Iris pigment epithelial cell (primary cell): ENCODE measurements at regions not wholly inside any gene's neighbourhood (a gene's known extent, or its start where the extent isn't known, plus 50 kb on each side); places are given as distances from the start of the nearest gene placed in this dataset.

Experiments used
- DNase-seq: peaks from one replicate; pipeline ENCODE4 v3.0.0-alpha.2; 2011; ENCODE audit warnings: low read depth

- DNase-seq: no peak
These were observed 54.7 kb downstream of the MYEOV start for GRCh38 chr11:69348414-69349235.

- no peak for DNase-seq
These were observed 56.1 kb downstream of the MYEOV start for GRCh38 chr11:69350040-69350439.

- no peak for DNase-seq
These were observed 56.6 kb downstream of the MYEOV start for GRCh38 chr11:69350596-69350995.

GRCh38 chr11:69351460-69351859 is 57.5 kb downstream of the MYEOV start:
- DNase-seq: peak; percentile 79

- no peak for DNase-seq
These were observed 58.2 kb downstream of the MYEOV start for GRCh38 chr11:69352166-69352565.

- DNase-seq: peak; percentile 99
These were observed 58.9 kb downstream of the MYEOV start for GRCh38 chr11:69352715-69353319.

- DNase-seq: no peak
These were observed 60.0 kb downstream of the MYEOV start for GRCh38 chr11:69353696-69354544.

- DNase-seq: no peak
These were observed 60.6 kb downstream of the MYEOV start for GRCh38 chr11:69354545-69354897.

- DNase-seq: no peak
These were observed 61.5 kb downstream of the MYEOV start for GRCh38 chr11:69355346-69355940.

GRCh38 chr11:69355959-69356702 is 62.2 kb downstream of the MYEOV start:
- DNase-seq: no peak

GRCh38 chr11:69356703-69357457 is 62.9 kb downstream of the MYEOV start:
- no peak for DNase-seq

- DNase-seq: no peak
These were observed 63.8 kb downstream of the MYEOV start for GRCh38 chr11:69357458-69358397.

- DNase-seq: no peak
These were observed 64.6 kb downstream of the MYEOV start for GRCh38 chr11:69358398-69359020.

GRCh38 chr11:69359735-69360480 is 66.0 kb downstream of the MYEOV start:
- DNase-seq: peak; percentile 92

- DNase-seq: no peak
These were observed 66.7 kb downstream of the MYEOV start for GRCh38 chr11:69360606-69361005.

GRCh38 chr11:69361048-69361447 is 67.1 kb downstream of the MYEOV start:
- DNase-seq: no peak

GRCh38 chr11:69361466-69361865 is 67.5 kb downstream of the MYEOV start:
- no peak for DNase-seq

- DNase-seq: no peak
These were observed 68.4 kb downstream of the MYEOV start for GRCh38 chr11:69362315-69362714.

- DNase-seq: peak; percentile 62
These were observed 71.0 kb downstream of the MYEOV start for GRCh38 chr11:69364921-69365320.
